Activated CD4-positive, alpha-beta memory T cell treated with anti-CD3 and anti-CD28 coated beads, Interleukin-2, amount 10 ng/mL, durations not matched to agents 7 days and 5 days (primary cell): ENCODE measurements at regions not wholly inside any gene's neighbourhood (a gene's known extent, or its start where the extent isn't known, plus 50 kb on each side); places are given as distances from the start of the nearest gene placed in this dataset.

ENCODE experiments used
- CTCF ChIA-PET: fragments of 350-600 bp; sonication (Branson Sonifier 250); formaldehyde crosslinking; loops from one replicate; lab custom pipeline; 2021; ENCODE audit warnings: antibody characterized with exemption, inconsistent platforms; lab: Charles Lee
- POLR2A ChIA-PET: fragments of 350-600 bp; sonication (Branson Sonifier 250); formaldehyde crosslinking; loops from one replicate; lab custom pipeline; 2021; ENCODE audit warnings: antibody characterized with exemption; lab: Charles Lee
- DNase-seq: peaks from one replicate; pipeline ENCODE4 v3.0.0-alpha.2; 2020
- H3K27ac Mint-ChIP-seq: one replicate; pipeline ENCODE4 v1.8.0; 2021; ENCODE audit warnings: mild to moderate bottlenecking, mixed read lengths
- H3K27me3 Mint-ChIP-seq: one replicate; pipeline ENCODE4 v1.8.0; 2021; ENCODE audit warnings: mixed read lengths
- H3K36me3 Mint-ChIP-seq: one replicate; pipeline ENCODE4 v1.8.0; 2021; ENCODE audit warnings: low read depth, mixed read lengths
- H3K4me1 Mint-ChIP-seq: one replicate; pipeline ENCODE4 v1.8.0; 2021; ENCODE audit warnings: mixed read lengths
- H3K4me3 Mint-ChIP-seq: one replicate; pipeline ENCODE4 v1.8.0; 2021; ENCODE audit warnings: mild to moderate bottlenecking, mixed read lengths
- H3K9me3 Mint-ChIP-seq: one replicate; pipeline ENCODE4 v1.8.0; 2021; ENCODE audit warnings: mixed read lengths

DNA sequence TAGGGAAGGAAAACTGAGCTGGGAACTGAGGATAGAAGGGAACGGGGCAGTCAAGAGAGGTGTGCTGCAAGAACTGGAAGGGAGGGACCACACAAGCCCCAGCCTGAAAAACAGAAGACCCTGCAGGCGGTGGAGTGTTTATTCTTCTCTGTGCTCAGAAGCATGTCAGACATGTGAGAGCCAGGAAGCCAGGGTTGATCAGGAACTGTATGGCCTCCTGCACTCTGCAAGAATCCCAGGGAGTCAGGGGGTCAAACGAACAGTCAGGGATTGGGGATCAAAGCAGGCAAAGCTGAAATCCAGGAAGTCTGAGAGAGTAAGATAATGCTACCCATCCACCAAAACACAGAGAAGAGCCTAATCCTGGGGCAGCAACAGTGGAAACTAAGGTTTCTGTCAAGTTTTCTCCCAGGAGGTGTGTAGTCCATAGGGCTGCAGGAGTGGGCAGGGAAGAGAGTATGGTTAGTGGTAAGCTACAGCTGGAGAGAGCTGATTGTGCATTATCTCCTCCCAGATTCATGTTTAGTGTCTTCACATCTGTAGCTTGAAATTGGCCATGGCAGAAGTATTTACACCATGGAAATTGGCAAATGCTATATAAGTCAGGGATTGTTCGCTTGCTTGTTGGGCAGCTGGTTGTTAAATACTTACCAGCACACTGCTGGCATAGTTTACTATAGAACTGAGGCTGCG lies 115.4 kb upstream of the SLC44A1 start:
- Mint-ChIP-seq H3K4me3 (no peak overlapping the region), H3K9me3 (no peaks in the 10 kb centered on the region), H3K27me3 (peaks cover 16% of the 10 kb centered on the region), H3K27ac (no peak overlapping the region), H3K36me3 (no peaks in the 10 kb centered on the region), H3K4me1 (peaks cover 32% of the 10 kb centered on the region)
- ChIA-PET CTCF (no interaction called here), POLR2A (interaction anchor here (0.8 to 2.3 kb wide), 2 partner anchors 12 to 138 kb away, joined by 3 to 12 read pairs; no protein-coding TSS in a partner anchor)
- DNase-seq: no peak

- no peak for DNase-seq
- ChIA-PET POLR2A (interaction anchor here (2.3 kb wide), 1 partner anchor 138 kb away, joined by 12 read pairs; no protein-coding TSS in a partner anchor), CTCF (no interaction called here)
- peaks cover 32% of the 10 kb centered on the region for H3K4me1 Mint-ChIP-seq
- no peak overlapping the region for H3K4me3 Mint-ChIP-seq
- no peak overlapping the region for H3K27ac Mint-ChIP-seq
- peaks cover 14% of the 10 kb centered on the region for H3K27me3 Mint-ChIP-seq
- no peaks in the 10 kb centered on the region for H3K9me3 Mint-ChIP-seq
- H3K36me3 Mint-ChIP-seq: no peaks in the 10 kb centered on the region
These were observed 114.7 kb upstream of the SLC44A1 start for GRCh38 chr9:105129731-105130130.

DNA sequence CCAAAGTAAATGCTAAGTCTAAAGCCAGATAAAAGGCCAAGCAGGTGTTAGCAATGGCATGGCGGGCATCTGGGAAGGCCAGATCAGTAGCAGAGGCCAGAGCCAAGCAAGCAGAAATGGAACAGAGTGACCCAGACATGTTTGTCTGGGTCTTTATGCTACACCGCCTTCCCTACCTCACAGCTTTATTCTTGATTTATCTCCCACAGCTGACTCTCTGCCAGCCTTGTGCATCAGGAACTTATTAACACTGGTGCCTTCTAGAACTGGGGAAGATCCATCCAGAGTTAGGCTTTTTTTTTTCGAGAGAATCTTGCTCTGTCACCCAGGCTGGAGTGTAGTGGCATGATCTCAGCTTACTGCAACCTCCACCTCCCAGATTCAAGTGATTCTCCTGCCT lies 112.5 kb upstream of the SLC44A1 start:
- ChIA-PET CTCF (interaction anchor here (0.7 kb wide), 1 partner anchor 458 kb away, joined by 3 read pairs; no protein-coding TSS in a partner anchor), POLR2A (no interaction called here)
- Mint-ChIP-seq H3K4me3 (no peak overlapping the region), H3K27me3 (peaks cover 13% of the 10 kb centered on the region), H3K36me3 (no peaks in the 10 kb centered on the region), H3K27ac (no peak overlapping the region), H3K9me3 (no peaks in the 10 kb centered on the region), H3K4me1 (peaks cover 25% of the 10 kb centered on the region)
- DNase-seq: no peak

GRCh38 chr9:105132606-105133005 lies 111.8 kb upstream of the SLC44A1 start:
- H3K36me3 Mint-ChIP-seq: no peaks in the 10 kb centered on the region
- POLR2A ChIA-PET: no interaction called here
- H3K27me3 Mint-ChIP-seq: peaks cover 12% of the 10 kb centered on the region
- no peak for DNase-seq
- H3K27ac Mint-ChIP-seq: no peak overlapping the region
- CTCF ChIA-PET: no interaction called here
- H3K4me3 Mint-ChIP-seq: no peak overlapping the region
- no peaks in the 10 kb centered on the region for H3K9me3 Mint-ChIP-seq
- peaks cover 19% of the 10 kb centered on the region for H3K4me1 Mint-ChIP-seq

DNA sequence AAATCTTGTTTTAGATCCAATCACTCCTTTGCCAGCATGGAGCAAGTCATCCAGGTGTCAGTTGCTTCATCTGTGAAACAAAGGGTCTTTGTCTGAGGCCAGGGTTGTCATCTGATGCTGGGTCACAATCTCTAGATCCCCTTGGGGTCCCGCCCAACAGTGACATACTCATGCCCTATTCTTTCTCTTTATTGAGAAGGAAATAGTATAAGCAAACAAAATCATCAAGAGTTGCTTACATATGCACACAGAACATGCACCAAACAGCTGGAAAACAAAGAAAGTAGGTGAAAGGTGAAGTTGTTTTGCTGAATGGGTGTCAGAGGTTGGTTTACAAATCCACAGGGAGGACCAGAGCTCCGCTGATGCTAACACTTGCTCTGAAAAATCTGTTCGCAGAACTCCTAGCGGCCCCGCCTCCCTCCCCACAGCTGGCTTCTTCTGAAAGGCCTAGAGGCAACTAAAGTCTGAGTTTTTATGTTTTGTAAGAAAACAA lies 106.1 kb upstream of the SLC44A1 start:
- Mint-ChIP-seq H3K4me3 (no peak overlapping the region), H3K36me3 (no peaks in the 10 kb centered on the region), H3K27me3 (peaks cover 8% of the 10 kb centered on the region), H3K9me3 (no peaks in the 10 kb centered on the region), H3K4me1 (peaks cover 4% of the 10 kb centered on the region), H3K27ac (no peak overlapping the region)
- no peak for DNase-seq
- ChIA-PET CTCF (no interaction called here), POLR2A (no interaction called here)

GRCh38 chr9:105141146-105141975 lies 103.1 kb upstream of the SLC44A1 start:
- Mint-ChIP-seq H3K4me3 (no peak overlapping the region), H3K36me3 (no peaks in the 10 kb centered on the region), H3K9me3 (no peaks in the 10 kb centered on the region), H3K27ac (no peak overlapping the region), H3K4me1 (peaks cover 4% of the 10 kb centered on the region), H3K27me3 (peaks cover 13% of the 10 kb centered on the region)
- ChIA-PET POLR2A (no interaction called here), CTCF (interaction anchor here (0.5 kb wide), 1 partner anchor 280 kb away, joined by 3 read pairs; no protein-coding TSS in a partner anchor)
- no peak for DNase-seq

DNA sequence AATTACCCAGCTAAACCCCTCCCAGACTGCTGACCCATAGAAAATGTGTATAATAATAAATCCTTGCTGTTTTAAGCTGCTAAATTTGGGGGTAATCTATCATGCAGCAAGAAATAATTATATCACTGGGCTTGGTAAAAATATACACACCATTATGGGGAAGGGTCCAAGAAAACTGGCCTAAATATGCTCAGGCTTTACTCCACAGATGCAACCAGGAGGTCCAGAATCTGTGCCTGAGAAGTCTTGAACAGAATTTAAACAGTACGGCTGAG lies 102.5 kb upstream of the SLC44A1 start:
- no peak for DNase-seq
- Mint-ChIP-seq H3K9me3 (no peaks in the 10 kb centered on the region), H3K36me3 (no peaks in the 10 kb centered on the region), H3K27me3 (peaks cover 13% of the 10 kb centered on the region), H3K4me3 (no peak overlapping the region), H3K27ac (no peak overlapping the region), H3K4me1 (peaks cover 4% of the 10 kb centered on the region)
- ChIA-PET CTCF (interaction anchor here (0.5 kb wide), 1 partner anchor 280 kb away, joined by 3 read pairs; no protein-coding TSS in a partner anchor), POLR2A (no interaction called here)

- Mint-ChIP-seq H3K9me3 (no peaks in the 10 kb centered on the region), H3K27me3 (peaks cover 13% of the 10 kb centered on the region), H3K36me3 (no peaks in the 10 kb centered on the region), H3K4me1 (peaks cover 4% of the 10 kb centered on the region), H3K27ac (no peak overlapping the region), H3K4me3 (no peak overlapping the region)
- DNase-seq: no peak
- CTCF ChIA-PET: no interaction called here
- POLR2A ChIA-PET: no interaction called here
These were observed 101.9 kb upstream of the SLC44A1 start for GRCh38 chr9:105142406-105143135.

DNA sequence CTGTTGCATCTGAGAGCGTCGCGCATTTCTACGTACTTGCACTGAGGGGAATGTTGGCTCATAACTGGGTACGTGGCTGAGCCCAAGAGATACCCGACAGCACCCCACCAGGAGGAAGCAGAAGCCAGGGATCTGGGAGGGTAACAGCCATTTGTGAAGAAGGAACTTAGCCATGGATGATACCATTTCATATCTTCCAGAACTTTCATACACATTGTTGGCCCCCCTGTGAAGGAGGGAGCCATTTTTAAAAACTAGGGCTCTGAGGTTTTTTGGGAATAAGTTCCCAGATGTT lies 101.4 kb upstream of the SLC44A1 start:
- peaks cover 13% of the 10 kb centered on the region for H3K27me3 Mint-ChIP-seq
- no peak for DNase-seq

DNA sequence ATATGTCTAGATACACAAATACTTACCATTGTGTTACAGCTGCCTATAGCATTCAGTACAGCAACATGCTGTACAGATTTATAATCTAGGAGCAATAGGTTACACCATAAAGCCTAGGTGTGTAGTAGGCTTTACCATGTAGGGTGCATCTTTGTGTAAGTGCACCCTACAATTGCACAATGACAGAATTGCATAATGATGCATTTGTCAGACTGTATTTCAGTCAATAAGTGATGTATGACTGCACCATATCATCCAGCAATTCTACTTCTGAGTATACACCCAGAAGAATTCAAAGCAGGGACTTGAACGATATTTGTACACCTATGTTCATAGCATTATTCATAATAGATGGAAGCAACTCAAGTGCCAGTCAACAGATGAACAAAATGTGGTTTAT lies 100.4 kb upstream of the SLC44A1 start:
- Mint-ChIP-seq H3K27ac (no peak overlapping the region), H3K27me3 (peaks cover 13% of the 10 kb centered on the region), H3K36me3 (no peaks in the 10 kb centered on the region), H3K4me1 (peaks cover 4% of the 10 kb centered on the region), H3K9me3 (no peaks in the 10 kb centered on the region), H3K4me3 (no peak overlapping the region)
- POLR2A ChIA-PET: no interaction called here
- DNase-seq: no peak
- CTCF ChIA-PET: no interaction called here

More for the DNA sequence above, 101.4 kb upstream of the SLC44A1 start:
- ChIA-PET CTCF (no interaction called here), POLR2A (no interaction called here)
- H3K4me1 Mint-ChIP-seq: peaks cover 4% of the 10 kb centered on the region
- H3K36me3 Mint-ChIP-seq: no peaks in the 10 kb centered on the region
- H3K4me3 Mint-ChIP-seq: no peak overlapping the region
- H3K27ac Mint-ChIP-seq: no peak overlapping the region
- no peaks in the 10 kb centered on the region for H3K9me3 Mint-ChIP-seq

- POLR2A ChIA-PET: no interaction called here
- Mint-ChIP-seq H3K4me1 (no peaks in the 10 kb centered on the region), H3K4me3 (no peak overlapping the region), H3K27ac (no peak overlapping the region), H3K27me3 (peaks cover 13% of the 10 kb centered on the region), H3K9me3 (no peaks in the 10 kb centered on the region), H3K36me3 (no peaks in the 10 kb centered on the region)
- CTCF ChIA-PET: no interaction called here
- DNase-seq: no peak
These were observed 99.6 kb upstream of the SLC44A1 start for GRCh38 chr9:105144841-105145240.

- Mint-ChIP-seq H3K4me3 (no peak overlapping the region), H3K4me1 (no peaks in the 10 kb centered on the region), H3K9me3 (no peaks in the 10 kb centered on the region), H3K27me3 (peaks cover 5% of the 10 kb centered on the region), H3K36me3 (no peaks in the 10 kb centered on the region), H3K27ac (no peak overlapping the region)
- no peak for DNase-seq
- ChIA-PET POLR2A (no interaction called here), CTCF (no interaction called here)
These were observed 97.8 kb upstream of the SLC44A1 start for GRCh38 chr9:105146677-105147076.
